Large intestine (tissue), 3 donors: ENCODE measurements at regions not wholly inside any gene's neighbourhood (a gene's known extent, or its start where the extent isn't known, plus 50 kb on each side); places are given as distances from the start of the nearest gene placed in this dataset.
"Not testable (repeated sequence)": the region's sequence is repeated elsewhere in the genome, so short reads cannot be mapped to it uniquely, and the experiment has no call there.

Experiments used
- DNase-seq, 2 donors: peaks; one replicate each; pipeline versions ENCODE4 v3.0.0 to v3.0.0-alpha.2; 2013
- H3K27ac ChIP-seq: one replicate; pipeline ENCODE4 v1.5.1; 2013; ENCODE audit warnings: low read length
- H3K27me3 ChIP-seq: 2 replicates; pipeline ENCODE4 v1.6.1; 2013; ENCODE audit warnings: low read length; ENCODE audit not compliant: control insufficient read depth, insufficient read depth
- H3K36me3 ChIP-seq: 2 replicates; pipeline ENCODE4 v1.6.1; 2013; ENCODE audit warnings: low read length; ENCODE audit not compliant: control insufficient read depth, insufficient read depth
- H3K4me1 ChIP-seq: one replicate; pipeline ENCODE4 v1.6.1; 2013; ENCODE audit warnings: low read length; ENCODE audit not compliant: control insufficient read depth, insufficient read depth
- H3K4me3 ChIP-seq: one replicate; pipeline ENCODE4 v1.5.1; 2013; ENCODE audit warnings: low read length
- H3K9me3 ChIP-seq: one replicate; pipeline ENCODE4 v1.6.1; 2013; ENCODE audit warnings: mild to moderate bottlenecking, low read depth, low read length, moderate library complexity; ENCODE audit not compliant: control insufficient read depth
- whole genome bisulfite sequencing: methylation state at CpG from one replicate; pipeline ENCODE4 v1.1.5; 2013; ENCODE audit warnings: low lambda C conversion rate; ENCODE audit not compliant: insufficient coverage; 5-methylcytosine and 5-hydroxymethylcytosine counted together

DNA sequence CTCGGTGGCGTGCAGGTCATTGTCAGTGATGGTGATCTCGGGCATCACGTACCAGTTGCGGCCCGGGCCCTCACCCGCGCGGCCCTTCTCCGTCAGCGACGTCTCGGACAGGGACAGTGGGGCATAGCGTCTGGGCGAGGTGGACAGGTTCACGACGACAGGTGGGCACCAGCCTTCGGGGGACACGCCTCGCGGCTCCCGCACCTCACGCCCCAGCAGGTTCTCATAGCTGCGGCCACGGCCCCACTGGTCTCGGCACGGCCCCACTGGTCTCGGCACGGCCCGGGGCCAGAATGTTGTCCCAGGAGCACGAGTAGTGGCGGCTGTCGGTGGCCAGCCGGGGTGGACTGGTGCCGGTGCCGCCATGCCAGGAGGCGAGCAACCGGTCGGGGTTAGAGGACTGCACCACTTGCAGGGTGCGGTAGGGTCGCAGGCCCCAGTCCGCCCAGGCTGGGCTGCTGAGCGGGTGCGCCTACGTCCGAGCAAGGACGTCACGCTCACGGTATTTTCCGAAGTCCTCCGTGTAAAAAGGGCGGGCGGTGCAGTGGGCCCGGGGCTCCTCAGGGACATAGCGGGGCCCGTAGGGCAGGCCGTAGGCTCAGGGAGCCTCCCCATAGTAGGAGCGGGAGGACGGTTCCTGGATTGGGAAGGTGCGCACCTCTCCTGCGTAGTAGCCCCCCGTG lies 250.5 kb downstream of the ANKRD30B start:
- peaks cover 46% of the 10 kb centered on the region for H3K9me3 ChIP-seq
- H3K27me3 ChIP-seq, H3K4me3 ChIP-seq, H3K4me1 ChIP-seq, H3K27ac ChIP-seq, H3K36me3 ChIP-seq, DNase-seq: not testable (repeated sequence)
- WGBS, result no CpG with 5 or more reads among the region's 62 CpGs

DNA sequence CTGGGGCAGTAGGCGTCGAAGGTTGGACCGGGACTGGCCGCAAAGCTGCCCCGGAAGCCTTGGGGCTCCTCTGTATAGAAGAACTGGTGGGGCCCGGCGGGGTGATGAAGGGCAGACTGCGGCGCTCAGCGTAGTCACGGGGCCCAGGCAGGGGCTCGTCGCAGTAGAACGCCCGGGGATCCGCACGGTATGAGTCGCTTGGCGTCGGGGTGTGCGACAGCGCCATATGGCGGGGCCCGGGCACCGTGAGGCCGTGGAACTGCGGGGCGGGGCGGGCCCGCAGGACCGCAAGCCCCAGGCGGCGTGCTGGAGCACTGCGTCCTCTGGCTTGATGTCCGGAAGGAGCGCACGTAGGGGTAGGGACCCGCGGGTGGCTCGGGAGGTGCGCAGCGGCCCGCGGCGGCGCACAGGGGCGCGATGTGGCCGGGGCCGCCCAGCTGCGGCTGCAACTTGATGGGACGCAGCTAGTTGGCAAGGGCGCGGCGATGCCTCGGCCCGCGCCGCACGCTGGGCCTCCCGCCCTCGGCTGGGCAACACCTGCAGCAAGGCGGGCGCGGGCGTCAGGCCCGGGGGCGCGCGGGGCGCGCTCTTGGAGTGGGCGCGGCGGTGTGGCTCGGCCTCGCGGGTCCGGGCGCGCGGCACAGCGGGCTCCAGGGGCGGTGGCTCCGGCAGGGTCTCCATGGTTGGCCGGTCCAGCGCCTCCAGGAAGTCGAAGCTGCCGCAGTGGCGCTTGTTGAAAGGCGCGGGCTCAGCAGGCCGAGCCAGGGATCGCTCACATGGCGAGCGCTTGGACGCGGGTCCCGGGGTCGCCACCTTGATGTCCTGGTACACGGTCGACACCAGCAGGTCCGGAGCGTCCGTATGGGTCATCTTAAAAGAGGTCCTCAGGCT lies 251.4 kb downstream of the ANKRD30B start:
- Histone ChIP-seq H3K27ac (no peak overlapping the region), H3K9me3 (peaks cover 50% of the 10 kb centered on the region), H3K27me3 (no peaks in the 10 kb centered on the region), H3K4me3 (no peak overlapping the region), H3K36me3 (no peaks in the 10 kb centered on the region), H3K4me1 (no peaks in the 10 kb centered on the region)
- no CpG with 5 or more reads among the region's 105 CpGs for WGBS
- DNase-seq, result peak in 1 of 2 donors; percentile 30

DNA sequence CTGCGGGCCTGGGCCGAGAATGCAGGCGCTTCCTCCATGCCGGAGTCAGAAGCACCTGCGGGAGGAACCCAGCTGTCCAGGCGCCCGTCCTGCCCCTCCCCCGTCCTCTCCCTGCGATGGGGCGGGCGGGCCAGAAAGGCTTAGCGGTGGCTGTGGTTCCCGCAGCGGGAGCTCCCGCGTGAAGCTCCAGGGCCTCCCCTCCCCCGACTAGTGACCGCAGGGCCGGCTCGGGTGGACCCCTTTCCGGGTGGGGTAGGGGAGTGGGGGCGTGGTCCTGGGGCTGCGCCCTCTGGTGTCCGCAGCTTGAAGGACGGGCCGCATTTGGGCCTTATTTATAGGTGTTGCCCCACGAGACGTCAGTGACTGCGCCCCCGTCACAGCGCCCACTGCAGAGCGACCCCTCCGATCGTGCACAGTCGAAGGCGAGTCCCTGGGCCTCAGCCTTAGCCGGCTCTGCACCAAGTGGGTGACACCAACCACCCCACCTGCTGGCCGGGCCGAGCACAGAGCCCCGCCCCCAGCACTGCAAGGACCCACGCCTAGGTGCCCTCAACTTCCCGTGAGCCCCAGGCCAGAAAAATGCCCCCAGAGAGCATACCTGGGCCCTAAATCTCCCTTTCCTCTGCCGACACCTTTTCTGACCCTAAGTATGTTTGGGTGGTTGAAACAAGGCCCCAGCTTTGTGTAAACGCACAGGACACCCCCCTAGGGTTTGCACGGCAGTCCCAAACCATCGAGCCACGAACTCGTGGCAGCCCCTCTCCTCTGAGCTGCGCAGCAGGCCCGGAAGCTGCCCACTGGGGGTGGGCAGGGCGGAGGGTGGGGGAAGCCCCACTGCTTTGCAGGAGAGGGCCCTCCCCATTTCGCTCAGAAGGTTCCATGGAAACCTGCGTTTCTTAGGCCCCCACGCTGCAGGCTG lies 252.4 kb downstream of the ANKRD30B start:
- DNase-seq, result peak in 1 of 2 donors; percentile 5
- not testable (repeated sequence) for H3K27ac ChIP-seq, H3K4me1 ChIP-seq, H3K36me3 ChIP-seq, H3K27me3 ChIP-seq, H3K4me3 ChIP-seq
- no CpG with 5 or more reads among the region's 54 CpGs for WGBS
- peaks cover 60% of the 10 kb centered on the region for H3K9me3 ChIP-seq

DNA sequence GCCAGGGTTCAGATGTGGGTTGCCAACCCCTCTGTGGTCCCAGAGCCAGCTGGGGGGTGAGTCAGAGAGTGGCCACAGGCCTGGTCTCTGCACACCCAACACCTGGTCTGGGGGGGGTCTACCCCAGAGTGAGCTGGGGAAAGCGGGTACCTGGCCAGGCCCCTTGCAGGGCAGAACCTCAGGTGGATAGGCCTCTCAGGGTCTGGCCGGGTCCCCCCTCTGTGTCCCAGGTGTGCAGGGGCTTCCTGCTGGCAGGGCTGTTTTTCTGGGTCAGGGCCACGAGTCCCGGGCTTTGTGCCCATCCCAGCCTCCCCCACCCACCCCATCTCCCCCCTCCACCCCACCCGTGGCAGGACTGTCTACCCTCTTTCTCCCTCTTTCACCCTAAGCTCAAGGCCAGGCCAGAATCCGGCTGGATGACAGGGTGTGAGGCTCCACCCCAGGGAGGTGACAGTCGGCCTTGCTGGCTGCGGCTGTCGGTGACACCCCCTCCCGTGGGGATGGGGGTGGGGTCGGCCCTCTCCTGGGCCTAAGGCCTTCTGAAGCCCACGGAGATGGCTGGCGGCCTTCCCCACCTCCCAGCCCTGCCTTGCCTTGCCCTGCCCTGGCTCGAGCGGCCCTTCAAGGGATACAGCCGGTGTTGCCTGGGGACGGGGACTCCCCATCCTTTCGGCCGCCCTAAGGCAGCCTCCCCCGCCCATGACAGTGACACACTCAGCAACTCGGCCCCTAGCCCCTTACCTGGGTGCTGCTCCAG lies 253.2 kb downstream of the ANKRD30B start:
- no CpG with 5 or more reads among the region's 21 CpGs for WGBS
- H3K27me3 ChIP-seq, H3K4me3 ChIP-seq, H3K27ac ChIP-seq, H3K4me1 ChIP-seq, DNase-seq, H3K36me3 ChIP-seq: not testable (repeated sequence)
- H3K9me3 ChIP-seq, result peaks cover 66% of the 10 kb centered on the region

DNA sequence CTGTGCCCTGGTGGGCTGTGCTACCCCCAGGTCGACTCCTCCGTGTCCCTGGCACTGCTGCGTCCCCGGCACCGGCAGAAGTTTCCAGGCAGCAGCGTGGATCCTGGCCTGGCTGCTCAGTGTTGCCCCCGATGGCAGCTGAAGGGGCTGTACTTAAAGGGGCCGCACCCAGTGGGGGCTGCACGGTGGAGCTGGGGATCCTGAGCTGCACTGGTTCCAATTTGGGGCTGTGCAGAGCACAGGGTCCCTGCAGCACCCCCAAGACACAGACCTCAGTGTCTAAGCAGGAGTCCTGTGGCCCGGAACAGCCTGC lies 253.8 kb downstream of the ANKRD30B start:
- peaks cover 66% of the 10 kb centered on the region for H3K9me3 ChIP-seq
- no CpG with 5 or more reads among the region's 10 CpGs for WGBS
- H3K36me3 ChIP-seq, H3K4me1 ChIP-seq, DNase-seq, H3K4me3 ChIP-seq, H3K27me3 ChIP-seq, H3K27ac ChIP-seq: not testable (repeated sequence)

DNA sequence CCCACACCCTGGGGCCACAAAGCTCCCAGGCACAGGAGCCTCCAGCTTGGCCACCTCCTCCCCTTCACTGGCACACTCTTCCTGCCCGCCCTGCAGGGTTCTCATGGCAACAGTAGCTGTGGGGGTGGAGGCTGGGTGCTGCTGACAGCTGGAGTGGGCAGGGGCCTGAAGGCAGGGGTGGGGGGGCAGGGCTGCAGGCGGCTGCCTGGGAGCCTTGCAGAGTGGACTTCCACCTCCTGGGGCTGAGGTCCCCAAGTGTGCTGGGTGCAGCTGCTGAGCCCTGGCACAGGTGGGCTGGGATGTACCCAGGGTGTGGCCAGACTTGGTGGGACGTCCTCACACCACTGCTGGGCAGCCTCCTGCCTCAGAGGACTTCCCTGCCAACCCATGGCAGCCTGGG lies 254.8 kb downstream of the ANKRD30B start:
- not testable (repeated sequence) for H3K4me1 ChIP-seq, H3K4me3 ChIP-seq, H3K27me3 ChIP-seq, H3K27ac ChIP-seq, H3K36me3 ChIP-seq
- WGBS, result no CpG with 5 or more reads among the region's 3 CpGs
- H3K9me3 ChIP-seq, result peaks cover 58% of the 10 kb centered on the region
- peak; percentile 23 to 27 for DNase-seq

DNA sequence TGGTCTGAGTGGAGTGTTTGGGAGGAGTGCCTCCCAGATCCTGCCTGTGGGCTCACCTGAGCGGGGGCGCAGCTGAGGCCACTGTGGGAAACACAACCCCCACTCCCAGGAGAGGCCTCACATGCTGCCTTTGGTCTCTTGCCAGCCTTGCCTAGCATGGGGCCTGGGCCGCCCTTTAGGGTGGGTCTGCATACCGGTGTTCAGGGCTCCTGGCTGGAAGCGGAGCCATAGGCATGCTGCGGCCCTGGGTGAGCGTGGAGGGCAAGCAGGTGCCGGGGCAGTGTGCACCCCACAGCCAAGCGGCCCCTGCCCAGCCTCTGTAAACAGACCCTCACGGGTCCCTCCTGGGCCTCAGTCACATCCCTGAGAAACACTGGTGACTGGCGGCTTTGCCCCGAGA lies 255.3 kb downstream of the ANKRD30B start:
- WGBS, result no CpG with 5 or more reads among the region's 12 CpGs
- DNase-seq, result peak; percentile 13 to 21
- H3K27me3 ChIP-seq, H3K4me1 ChIP-seq, H3K27ac ChIP-seq, H3K36me3 ChIP-seq, H3K4me3 ChIP-seq: not testable (repeated sequence)
- H3K9me3 ChIP-seq, result peaks cover 53% of the 10 kb centered on the region

DNA sequence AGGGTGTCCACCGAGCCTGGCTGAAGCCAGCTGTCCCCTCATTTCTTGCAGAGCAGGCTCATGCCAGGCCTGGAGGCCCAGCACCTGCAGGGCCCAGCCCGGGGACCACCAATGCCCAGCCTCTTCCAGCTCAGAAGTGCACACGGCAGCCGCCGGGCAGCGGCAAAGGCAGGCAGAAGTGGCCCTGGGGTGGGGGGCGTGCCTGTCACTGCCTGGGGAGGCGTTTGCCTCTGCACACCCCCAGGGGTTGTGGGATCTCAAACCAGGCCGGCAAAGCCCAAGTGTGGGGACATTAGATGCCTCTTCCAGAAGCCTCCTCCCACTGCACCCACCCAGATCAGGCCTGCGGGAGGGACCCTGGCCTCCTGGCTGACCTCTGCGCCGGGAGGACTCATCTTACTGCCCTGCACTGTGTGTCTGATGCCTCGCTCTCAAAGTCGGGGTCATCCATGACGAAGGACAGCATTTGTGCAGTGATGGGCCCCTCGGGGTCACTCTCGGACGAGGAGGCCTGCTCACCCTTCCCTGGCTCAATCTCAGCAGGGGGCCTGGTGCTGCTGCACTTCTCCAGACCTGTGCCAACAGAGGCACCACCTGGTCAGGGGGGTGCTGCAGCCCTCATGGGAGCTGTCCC lies 255.8 kb downstream of the ANKRD30B start:
- H3K27me3 ChIP-seq, H3K4me1 ChIP-seq, H3K36me3 ChIP-seq, DNase-seq, H3K27ac ChIP-seq, H3K4me3 ChIP-seq: not testable (repeated sequence)
- H3K9me3 ChIP-seq, result peaks cover 48% of the 10 kb centered on the region
- WGBS, result no CpG with 5 or more reads among the region's 18 CpGs

DNA sequence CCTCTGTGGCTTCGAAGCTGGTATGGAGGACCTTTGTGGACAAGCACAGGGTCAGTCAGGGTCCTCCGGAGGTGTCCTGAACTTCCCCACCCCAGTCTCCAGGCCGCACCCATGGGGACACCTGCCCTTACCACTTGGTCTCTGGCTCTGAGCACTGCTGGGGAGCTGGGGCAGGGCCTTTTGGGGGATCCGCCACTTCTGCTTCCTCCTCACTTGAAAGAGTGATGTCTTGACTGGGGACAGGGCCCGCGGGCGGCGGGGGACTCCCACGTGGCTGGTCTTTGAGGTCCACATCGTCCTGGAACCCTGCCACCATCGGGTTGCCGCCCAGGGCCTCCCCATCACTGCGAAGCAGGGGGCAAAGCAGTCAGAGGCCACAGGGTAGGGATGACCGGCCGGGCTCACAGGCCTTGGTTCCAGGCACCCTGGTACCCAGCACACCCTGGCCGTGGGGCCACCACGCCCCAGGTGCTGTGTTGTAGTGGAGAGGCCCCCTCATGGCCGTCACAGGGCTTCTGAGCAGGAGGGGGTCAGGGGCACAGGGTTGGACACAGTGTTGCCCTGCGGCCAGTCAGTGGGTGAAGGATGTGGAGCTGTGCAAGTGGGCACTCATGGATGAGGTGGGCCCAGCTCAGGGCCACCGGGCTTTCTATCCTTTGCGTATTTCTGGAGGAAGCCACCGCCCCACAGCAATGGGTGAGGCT lies 256.4 kb downstream of the ANKRD30B start:
- H3K27me3 ChIP-seq, H3K27ac ChIP-seq: not testable (repeated sequence)
- WGBS, result no CpG with 5 or more reads among the region's 22 CpGs

More for the DNA sequence above, 256.4 kb downstream of the ANKRD30B start:
- H3K4me3 ChIP-seq, H3K36me3 ChIP-seq, DNase-seq, H3K4me1 ChIP-seq: not testable (repeated sequence)
- H3K9me3 ChIP-seq, result peaks cover 43% of the 10 kb centered on the region
